Hepatocyte (in vitro differentiated cells): ENCODE measurements at regions not wholly inside any gene's neighbourhood (a gene's known extent, or its start where the extent isn't known, plus 50 kb on each side); places are given as distances from the start of the nearest gene placed in this dataset.

ENCODE experiments used
- EZH2 ChIP-seq: fragments of 200-600 bp; sonication (generic); IDR thresholded peaks from 2 replicates; pipeline ENCODE4 v1.6.1; 2016; ENCODE audit warnings: antibody characterized with exemption, mild to moderate bottlenecking, borderline replicate concordance
- EZH2phosphoT487 ChIP-seq: fragments of 200-600 bp; sonication (generic); IDR thresholded peaks from one replicate; pipeline ENCODE4 v1.6.1; 2018; ENCODE audit warnings: antibody characterized with exemption, mild to moderate bottlenecking, low read depth, moderate library complexity; ENCODE audit not compliant: unreplicated experiment, severe bottlenecking

DNA sequence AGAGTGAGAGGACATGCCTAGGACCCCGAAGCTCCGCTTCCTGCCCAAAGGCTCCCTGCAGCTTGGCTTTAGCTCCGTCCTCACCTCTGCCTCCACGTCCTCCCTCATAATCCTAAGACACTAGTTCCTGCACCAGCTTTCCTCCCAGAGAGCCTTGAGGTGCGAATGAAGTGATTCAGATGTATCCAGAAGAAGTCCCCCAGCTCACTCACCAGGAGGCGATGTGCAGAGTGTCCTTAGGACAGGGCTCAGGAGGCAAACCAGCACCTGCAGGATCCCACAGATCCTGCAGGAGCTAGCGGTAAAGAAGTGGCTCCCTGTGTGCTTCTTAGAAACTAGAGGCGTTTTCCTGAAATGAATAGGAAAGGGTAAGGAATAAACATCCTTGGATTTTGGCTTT, 109.7 kb downstream of the HSPH1 start:
- TF ChIP-seq EZH2 (no peak), EZH2phosphoT487 (no peak)
